GM12874 (cell line): ENCODE measurements at regions not wholly inside any gene's neighbourhood (a gene's known extent, or its start where the extent isn't known, plus 50 kb on each side); places are given as distances from the start of the nearest gene placed in this dataset.

Experiments used
- TF ChIP-seq, protein P1 (sequence below): IDR thresholded peaks from 2 replicates; pipeline ENCODE4 v1.5.1; 2011; ENCODE audit warnings: low read depth, mild to moderate bottlenecking, control low read depth, low read length, moderate library complexity; ENCODE audit not compliant: insufficient read depth

DNA sequence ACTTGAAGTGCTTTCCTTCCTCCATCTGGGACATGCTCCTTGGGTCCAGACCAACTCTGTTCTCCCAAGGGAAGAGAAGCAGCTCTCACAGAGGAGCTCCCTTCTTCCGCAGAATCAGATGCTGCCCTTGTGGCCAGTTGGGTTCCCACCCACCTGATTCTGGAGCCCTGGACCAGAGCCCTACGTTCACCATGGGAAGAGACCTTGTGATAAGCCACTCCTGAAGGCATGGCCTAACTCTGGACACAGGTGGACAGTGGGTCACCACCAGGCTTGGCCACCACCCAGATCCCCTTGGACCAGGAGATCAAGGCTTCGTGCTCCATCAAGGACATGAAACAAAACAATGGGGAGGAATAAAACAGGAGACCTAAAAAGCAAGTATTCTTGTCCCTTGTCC lies 172.2 kb downstream of the RPLP1 start:
- TF ChIP-seq, protein P1, sequence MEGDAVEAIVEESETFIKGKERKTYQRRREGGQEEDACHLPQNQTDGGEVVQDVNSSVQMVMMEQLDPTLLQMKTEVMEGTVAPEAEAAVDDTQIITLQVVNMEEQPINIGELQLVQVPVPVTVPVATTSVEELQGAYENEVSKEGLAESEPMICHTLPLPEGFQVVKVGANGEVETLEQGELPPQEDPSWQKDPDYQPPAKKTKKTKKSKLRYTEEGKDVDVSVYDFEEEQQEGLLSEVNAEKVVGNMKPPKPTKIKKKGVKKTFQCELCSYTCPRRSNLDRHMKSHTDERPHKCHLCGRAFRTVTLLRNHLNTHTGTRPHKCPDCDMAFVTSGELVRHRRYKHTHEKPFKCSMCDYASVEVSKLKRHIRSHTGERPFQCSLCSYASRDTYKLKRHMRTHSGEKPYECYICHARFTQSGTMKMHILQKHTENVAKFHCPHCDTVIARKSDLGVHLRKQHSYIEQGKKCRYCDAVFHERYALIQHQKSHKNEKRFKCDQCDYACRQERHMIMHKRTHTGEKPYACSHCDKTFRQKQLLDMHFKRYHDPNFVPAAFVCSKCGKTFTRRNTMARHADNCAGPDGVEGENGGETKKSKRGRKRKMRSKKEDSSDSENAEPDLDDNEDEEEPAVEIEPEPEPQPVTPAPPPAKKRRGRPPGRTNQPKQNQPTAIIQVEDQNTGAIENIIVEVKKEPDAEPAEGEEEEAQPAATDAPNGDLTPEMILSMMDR = no peak

DNA sequence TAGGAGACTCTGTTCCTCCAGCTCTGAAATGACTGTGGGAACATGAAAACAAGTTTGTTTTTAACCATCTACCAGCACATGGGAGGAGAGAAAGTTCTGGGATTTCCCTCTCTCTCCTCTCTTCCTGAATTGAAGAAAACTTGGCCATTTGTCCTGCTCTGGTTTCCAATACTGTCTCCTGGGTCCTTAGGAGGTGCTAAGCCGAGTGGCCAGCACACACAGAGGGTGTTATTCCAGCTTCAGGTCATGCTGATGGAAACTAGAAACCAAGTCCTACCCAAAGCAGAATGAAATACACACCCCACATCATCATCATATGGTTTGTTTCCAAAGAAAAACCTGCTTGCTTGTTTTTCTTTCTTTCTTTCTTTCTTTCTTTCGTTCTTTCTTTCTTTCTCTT lies 172.7 kb downstream of the RPLP1 start:
- TF ChIP-seq, protein P1 = no peak

GRCh38 chr15:69626095-69627066 lies 173.8 kb downstream of the RPLP1 start:
- TF ChIP-seq, protein P1 = no peak

GRCh38 chr15:69627548-69628158 lies 175.0 kb downstream of the RPLP1 start:
- TF ChIP-seq, protein P1 = no peak

GRCh38 chr15:69628256-69629093 lies 175.9 kb downstream of the RPLP1 start:
- TF ChIP-seq, protein P1 = no peak

DNA sequence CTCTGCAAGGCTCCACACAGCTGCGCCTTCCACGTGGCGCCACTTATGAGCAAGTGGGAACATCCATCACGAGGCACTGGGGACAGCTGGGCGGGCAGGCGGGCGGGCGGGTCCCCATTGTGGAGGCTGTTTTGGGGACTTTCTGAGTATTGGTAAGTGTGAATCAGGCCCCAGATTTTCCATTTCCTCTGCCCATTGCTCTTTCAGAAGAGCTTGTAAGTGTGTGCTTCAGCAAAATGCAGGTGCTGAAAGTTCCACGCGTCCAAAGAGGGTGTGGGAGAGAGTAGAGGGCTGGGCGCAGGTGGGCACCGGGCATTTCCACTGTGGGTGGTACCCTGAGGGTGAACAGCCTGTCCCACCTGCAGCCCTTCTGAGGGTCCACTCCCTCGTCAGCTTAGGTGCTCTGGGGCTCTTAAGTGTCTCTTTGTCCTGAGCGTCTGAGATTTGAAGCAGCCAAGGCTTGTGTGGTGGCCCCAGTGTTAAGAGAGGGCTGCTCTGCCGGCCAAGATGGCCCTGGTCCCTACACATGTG lies 177.1 kb downstream of the RPLP1 start:
- TF ChIP-seq, protein P1 = no peak
